ENCODE measurements at regions not wholly inside any gene's neighbourhood (a gene's known extent, or its start where the extent isn't known, plus 50 kb on each side); places are given as distances from the start of the nearest gene placed in this dataset.

DNA sequence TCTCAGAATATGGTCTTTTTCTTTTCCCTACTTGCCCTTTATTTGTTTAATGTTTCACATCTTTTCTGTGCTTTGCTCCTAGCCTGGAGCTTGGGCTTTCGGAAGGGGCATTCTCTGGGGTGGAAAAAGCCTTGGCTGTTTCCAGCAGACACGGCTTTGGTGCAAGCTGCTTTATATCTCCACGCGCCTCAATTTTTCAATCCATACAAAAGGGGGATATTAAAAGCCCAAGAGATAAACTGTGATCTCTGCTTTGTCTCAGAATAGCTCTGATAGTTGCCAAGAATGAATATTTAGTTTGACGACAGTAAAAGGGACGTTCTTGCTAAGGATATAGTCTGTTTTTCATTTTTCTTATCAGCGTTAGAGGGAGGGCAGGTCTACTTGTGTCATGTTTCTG lies 194.0 kb upstream of the KIRREL3 start:
- DNase-seq = no peak

DNA sequence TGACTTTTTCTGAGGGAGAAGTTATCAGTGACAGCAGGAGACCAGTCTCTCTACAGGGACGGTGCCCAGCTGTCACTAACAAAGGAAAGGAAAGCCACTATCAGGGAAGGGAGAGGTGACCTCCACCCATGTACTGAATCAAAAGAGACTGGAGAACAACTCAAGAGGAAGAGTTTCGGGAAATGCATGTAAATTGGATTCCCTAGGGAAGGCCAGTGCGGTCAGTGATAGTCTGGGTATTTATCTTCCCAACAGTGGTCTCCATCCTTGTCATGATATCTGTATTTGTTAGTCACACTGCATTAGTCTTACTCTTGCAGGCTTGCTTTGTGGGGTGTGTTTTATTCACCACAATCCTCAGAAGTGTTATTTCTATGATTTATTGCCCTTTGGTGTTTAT lies 193.4 kb upstream of the KIRREL3 start:
- no peak for DNase-seq

DNA sequence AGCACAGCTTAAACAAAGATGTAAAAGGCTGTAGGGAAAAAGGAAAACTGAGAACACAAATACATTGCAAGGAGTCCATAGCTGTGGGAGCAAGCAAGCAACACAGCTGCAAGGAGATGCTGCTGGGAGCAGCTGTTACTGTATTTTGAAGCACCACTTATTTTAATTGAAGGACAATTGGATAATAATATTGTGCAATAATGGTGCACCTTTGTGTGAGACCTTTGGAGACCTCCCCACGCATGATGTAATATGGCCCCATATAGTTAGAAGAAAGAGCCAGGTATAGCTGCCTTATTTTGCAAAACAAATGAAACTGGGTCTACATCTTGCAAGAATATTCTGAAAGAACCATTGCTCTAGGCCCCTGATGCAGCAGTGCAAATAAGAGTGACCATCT lies 191.1 kb upstream of the KIRREL3 start:
- DNase-seq = no peak

DNA sequence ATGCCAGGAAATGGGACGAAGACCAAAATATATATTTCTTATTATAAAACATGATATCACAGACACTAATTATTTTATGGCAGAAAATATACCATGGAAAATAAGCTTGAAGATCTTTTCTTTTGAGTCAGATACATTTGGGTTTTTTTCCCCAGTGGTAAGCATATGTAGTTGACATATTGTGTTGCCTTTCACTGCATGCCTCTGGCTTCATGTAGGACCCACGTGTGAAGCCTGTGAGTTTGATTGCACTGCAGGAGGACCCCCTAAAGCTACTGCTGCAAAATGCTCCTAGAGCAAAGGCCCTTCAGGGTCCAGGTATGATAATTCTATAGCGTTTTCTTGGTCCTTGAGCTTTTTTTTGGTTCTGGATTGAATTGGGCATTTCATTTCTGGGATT lies 190.7 kb upstream of the KIRREL3 start:
- DNase-seq = no peak

DNA sequence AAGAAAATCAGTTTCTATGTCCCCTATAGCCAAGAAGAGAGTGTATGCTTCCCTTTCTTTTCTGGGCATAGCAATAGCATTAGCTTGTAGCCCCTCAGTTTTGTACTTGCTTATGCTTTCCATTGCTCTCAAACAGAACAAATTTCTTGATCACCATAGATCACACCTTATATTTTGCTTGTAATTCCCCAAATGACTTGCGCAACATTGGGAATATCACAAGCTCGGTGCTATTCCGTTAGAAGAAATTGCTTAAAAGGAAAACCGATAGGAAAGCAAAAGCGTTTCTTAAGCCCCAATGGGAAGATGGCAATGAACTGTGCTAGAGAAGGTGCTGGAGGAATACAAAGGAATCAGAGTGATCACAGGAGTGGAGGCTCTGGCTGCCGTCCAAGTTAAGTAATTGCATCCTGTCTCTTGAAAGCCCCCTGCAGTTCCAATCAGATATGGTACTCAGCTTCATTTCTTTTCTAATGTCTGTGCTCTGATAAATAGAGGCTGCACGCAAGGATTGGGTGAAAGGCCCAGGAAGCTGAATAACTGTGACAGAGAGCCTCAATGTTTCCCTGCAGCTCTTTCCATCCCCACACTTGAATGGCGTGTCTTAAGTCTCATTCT lies 182.1 kb upstream of the KIRREL3 start:
- DNase-seq = no peak

DNA sequence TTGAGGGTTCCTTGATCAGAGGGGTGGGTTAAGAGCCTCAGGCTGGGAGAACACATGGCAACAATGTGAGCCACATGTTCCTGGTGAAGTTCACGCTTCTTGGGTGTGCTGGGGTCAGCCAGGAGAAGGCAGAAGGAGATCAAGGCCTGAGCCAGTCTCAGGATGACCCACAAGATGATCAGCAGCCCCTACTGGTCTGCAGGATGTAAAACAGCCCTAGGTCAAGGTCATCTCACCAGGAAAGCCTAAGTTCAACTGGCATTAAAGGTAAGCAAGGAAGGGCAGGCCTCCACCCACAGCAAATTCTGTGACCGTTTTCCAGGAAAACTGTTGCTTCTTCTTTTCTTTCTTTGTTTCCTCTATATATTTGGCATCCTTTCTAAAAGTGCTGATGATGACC lies 156.7 kb upstream of the KIRREL3 start:
- no peak for DNase-seq

DNA sequence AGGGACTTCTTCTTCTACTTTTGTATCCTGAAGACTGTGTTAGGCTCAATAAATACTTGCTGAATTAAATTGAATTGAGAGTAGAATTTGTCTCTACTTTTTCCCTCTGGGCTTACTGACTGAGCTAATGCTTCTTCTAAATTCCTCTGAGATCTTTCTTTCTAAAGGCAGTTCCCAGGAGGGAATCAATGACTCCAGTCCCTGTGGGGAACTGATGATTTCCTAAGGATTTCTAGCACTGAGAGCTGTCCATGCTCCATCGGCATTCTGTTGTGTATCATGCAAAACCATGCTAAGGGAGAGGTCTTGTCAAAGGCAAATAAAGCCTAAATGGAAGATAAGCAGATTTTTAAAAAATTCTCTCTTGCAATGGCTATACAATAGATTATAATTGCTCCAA lies 148.8 kb upstream of the KIRREL3 start:
- DNase-seq = no peak

DNA sequence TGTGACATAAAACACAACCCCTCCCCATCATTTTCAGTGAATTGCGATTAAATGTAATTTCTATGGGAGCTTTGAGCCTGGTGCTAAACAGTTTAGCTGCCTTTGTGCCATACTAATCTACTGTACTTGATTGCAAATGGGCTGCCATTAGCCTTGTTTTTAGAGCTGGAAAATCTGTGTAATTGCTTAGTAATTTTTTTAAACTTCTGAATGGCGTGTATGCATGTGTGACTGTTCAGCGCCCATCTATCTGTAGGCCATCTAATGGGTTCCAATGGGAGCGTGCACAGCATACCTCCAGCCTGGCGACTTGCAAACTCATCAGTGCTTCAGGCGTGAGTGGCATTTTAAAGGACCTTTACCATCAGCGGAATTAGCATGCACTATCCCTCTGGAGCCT lies 142.7 kb upstream of the KIRREL3 start:
- DNase-seq = no peak

DNA sequence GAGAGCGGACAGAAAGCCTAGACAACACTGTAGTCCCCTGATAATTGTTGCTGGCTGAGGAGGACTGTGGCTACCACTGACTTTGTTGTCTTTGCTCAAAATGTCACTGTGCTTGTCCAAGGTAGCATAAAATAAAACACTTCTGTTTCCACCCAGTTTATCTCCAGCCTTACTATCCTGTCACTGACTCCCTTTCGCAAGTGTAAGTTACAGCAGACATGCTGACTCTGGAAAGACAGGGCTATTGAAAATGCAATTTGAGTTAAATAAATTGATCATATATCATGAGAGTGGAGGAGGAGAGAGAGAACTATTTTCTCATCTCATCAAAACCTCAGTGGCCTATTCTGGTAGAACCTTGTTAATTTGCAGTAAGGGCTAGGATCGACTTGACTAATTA lies 138.0 kb upstream of the KIRREL3 start:
- DNase-seq = no peak

DNA sequence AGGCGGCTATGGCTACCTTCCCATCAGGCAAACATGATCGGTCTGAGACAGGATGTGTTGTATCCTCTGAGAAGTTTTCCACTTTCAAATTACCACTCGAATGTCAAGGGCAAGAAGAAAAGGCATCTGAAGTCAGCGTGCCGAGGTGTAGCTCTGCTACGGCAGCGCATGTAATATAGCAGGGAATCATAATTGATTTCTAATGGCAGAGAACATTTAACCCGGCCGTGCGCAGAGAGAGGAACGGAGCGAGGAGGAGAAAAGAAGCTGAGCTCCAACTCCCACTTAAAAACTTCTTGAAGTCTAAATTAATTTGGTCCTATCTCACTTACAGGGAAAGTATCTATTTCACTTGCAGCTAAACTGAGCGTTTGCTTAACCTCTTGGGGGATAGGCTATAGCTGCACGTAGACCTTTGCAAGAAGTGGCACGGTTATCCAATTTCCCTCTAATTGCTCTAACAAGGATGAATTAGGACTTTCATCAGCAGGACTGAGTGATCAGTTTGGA lies 137.3 kb upstream of the KIRREL3 start:
- DNase-seq = no peak

DNA sequence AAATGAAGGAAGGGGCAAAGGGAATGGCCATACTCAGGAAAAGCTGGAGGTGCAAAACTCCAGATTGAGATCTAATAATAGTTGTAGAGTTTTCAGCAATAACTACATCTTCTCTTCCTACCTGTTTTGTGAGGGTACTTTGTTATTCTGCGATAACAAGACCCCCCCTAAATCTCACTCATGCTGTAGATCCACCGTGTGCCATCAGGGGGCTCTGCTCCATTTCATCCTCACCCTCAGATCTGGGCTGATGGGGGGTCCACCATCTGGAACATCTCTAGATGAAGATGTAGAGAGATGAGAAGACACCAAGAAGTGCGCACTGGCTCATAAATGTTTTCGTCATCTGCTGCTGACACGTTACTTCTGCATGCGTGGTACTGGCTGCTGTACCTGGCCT lies 135.9 kb upstream of the KIRREL3 start:
- DNase-seq = no peak

DNA sequence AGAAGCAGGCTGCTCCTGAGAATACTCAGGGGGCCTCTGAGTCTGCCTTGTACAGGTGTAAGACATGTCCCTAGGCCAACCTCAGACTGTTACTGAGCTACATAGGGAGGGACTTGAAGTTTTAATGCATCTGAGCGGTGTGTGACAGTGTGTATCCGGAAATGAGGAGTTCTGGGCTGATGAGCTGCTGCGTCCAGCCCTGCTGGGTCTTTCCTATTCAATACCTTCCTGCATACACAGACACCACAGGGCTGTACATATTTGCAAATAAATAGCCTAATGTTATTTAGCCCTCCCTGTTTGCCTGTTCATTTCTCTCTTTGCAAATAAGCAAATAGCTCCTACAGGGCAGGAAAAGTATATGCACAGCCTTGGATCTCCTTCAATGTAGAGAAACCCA lies 134.7 kb upstream of the KIRREL3 start:
- no peak for DNase-seq

DNA sequence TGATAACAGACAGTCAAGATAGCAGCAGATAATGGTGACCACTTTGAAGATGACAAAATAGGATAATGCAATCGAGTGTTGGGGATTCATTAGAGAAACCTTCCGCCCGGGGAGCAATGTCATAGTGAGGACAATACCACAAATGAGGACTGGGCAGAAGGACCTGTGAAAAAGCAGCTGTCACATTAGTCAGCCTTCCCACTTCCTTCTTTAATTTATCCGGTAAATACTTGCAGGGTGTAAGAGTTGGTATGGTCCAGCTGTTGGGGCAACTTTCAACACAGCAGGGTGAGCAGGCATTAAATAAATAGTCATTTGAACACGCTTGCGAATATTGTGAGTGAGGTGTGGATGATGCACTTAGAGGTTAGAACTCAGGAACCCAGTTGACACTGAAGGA lies 132.5 kb upstream of the KIRREL3 start:
- no peak for DNase-seq

DNA sequence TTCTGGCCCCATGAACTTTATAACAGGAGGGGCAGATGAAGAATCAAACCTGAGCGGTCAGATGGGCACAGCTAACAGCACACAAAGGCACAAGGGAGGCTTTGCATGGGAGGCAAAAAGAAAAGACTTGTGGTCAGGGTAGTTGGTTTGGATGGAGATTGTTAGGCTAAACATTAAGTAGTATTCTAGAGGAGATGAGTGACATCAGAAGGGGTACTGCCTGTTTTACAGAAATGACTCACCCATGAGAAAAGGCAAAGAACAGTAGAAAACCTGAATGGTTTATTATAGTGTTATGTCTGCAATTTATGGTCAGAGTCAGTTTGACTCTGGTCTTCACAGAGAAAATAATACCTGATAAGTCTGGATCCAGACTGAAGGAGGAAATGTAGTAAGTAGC lies 129.8 kb upstream of the KIRREL3 start:
- DNase-seq = no peak

DNA sequence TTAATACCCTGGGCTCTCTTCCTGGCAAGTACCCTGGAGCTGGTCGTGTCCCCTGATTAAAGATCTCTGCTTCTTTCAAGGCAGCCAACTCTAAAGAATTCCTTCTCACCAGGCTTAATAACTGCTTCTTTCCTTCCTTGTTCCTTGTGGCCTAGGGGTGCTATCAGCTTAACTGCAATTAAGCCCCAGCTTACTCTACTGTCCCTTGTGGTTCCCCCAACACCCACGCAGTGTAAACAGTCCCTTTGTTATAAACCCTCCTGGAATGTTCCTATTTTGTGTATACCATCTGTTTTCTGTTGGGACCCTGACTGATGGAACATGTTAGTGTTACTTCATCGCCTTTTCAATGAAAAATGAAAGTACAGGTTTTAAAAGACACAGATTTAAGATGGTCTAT lies 126.4 kb upstream of the KIRREL3 start:
- DNase-seq = no peak

DNA sequence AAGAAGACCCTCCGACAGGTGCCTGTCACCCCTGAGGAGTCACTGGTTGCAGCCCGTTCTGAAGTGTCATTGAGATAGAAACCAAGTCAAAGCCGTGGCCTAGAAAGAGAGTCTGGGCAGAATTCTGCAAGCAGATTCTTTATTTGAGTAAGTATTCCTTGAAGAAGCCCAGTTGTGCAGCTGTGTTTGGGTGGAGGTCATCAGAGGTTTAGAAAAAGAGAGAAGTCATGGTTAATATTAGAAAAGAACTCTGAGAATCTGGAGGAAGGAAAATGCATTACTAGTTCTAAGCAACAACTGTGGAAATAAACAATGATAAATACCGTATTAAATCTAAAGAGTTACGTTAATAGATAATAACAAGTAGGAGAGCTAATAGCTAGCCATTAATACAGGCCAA lies 118.8 kb upstream of the KIRREL3 start:
- no peak for DNase-seq

DNA sequence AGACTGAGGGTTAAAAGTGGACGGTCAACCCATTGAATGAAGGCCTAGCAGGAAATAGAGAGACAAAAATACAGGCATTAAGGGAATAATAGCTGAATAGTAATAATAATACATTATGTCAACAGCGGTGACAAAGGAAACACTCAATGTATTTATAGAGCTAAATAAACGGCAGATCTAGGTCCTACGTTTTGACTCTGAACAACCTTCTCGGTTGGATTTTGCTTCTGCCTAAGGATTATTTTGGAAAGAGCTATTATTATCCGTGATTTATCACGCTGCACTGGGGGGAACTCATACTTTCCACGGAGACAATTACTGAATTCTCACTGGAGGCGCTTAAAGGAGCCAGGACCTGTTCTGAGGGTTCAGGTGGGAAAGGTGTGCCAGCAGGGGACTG lies 118.2 kb upstream of the KIRREL3 start:
- DNase-seq = no peak

DNA sequence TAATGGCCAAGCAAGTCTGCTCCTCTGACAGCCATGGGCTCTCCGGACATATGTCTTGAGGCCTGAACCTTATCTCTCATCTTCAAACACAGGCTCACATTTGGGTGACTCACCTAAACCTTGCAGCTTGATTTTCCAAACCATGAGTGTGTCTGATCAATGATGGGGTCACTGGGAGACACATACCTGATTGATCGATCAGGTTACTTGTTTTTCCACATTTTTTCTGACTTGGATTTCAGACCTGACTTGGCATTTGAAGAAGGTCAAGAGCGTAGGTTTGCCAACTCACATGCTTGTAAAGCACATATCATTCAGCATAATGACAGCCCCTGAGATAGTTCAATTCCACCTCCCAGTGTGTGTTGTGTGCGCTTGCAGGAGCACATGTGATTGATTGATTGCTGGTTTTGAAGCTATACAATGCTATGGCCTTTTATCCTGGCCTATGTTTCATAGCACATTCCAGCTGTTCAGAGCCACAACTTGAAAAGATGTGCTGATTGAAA lies 116.7 kb upstream of the KIRREL3 start:
- DNase-seq = no peak

DNA sequence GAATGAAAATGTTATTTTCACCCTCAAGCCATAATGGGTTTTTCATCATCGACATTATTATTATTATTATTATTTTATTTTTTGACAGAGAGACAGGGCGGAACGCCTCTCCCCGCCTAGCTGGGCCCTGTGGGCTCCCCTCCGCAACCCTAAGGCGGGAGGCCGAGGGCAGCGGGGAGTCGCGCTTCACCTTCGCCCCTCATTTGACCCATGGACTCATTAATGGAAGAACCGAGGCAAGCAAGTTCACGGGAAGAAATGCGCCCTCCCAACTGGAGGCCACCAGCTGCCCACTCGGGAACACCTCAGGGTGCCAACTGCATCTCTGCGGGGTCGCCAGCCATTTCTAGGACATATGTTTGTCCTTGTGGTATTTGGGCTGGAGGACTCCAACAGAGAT lies 115.3 kb upstream of the KIRREL3 start:
- no peak for DNase-seq

DNA sequence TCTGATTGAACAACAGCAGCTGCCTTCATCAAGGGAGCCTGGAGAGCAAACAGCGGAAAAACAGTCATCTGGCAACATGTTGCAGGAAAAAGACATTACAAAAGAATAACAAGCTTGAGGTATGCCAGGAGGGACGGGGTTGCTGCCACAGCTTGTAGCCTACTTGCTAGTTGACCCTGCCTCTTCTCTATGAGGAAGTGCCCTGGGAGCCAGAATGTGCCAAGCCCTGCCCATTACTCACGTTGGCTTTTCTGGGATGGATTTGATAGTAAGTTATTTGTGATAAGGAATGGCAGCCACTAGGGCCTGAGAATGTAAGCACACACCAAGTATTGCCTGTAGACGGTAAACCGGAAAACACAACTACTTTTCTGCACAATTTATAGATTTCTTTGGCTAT lies 113.5 kb upstream of the KIRREL3 start:
- DNase-seq = no peak

DNA sequence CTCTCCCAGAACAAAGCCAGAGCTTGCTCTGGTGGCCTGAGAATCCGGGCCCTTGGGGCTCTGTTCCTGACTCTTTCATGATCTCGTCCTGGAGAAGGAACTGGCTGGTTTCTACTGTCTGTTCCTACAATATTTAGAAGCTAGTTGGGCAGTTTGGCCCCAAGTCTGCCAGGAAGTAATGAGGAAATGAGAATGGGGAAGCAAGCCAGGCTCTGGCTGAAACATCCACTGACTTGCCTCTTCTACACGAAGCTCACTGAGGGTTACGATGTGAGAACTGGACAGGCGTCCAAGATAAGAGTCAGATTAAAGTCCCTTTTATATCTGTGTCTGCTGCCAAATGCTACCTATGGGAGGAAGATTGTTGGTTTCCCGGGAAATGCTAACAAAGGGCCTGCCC lies 110.0 kb upstream of the KIRREL3 start:
- no peak for DNase-seq

DNA sequence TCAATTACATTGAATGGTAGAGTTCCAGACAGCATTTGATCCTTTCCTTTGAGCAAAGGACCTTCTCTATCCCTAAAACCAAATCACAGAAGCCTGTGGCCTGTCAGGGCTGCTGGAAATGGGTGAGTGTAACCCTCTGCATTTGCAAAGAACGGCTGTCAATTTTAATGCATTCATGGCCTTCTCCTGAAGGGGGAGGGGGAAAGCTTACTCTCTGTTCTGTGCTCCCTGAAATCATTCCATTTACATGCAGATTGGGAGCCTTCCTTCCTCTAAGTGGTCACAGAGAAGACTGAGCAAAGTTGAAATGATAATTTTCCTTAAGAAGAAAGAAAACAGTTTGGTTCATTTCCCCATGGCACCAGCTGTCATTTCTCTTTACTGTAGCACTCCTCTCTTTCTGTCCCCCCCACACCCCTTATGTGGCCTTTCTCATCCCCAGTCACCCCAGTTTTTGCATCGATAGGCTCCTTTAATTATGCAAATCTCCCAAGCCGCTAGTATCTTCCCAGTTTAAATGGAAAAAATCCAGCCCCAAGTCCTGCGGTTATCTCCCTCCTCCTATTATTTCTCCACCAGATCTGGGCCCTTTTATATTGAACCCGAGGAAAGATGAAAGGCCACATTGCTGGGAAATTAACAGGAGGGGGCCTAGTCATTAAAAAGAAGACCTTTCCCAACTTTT lies 109.4 kb upstream of the KIRREL3 start:
- no peak for DNase-seq

DNA sequence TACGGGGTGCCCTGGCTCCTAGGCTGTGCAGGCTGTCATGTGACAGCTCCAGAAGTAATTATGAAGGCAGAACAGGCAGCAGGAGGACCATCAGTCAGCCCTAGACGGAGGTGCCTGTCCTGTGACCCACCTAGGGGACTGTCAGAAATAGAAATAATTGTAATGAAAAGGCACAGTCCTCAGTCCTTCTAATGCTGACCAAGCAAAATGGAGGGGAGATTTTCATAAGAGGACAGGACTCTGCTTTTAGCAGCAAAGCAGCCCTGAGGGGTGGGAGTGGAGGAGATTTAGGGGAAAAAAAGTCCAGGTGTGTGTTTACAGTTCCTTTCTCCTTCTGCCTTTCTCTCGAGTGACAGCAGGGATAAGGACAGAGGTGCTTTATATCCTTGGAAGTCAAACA lies 108.3 kb upstream of the KIRREL3 start:
- no peak for DNase-seq

DNA sequence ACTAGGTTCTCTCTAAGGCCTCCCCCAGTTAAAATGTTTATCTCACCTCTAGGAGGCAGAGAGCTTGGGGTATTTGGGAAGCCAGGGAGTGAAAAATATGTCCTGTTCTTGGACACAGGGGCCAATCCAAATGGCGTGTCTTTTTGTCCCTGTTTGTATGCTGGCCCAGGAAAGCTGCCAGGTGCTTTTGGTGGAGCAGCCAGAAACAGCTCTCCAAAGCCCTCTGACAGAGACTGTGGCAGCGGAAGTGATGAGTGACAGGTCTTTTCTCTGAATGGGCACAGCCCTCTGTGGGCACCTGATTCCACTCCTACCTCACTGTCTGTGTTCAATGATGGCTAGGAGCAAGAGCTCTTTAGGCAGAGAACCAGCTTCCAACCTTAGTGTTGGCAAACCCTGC lies 106.4 kb upstream of the KIRREL3 start:
- DNase-seq = no peak
